HG02678 (cell line): ENCODE measurements at regions not wholly inside any gene's neighbourhood (a gene's known extent, or its start where the extent isn't known, plus 50 kb on each side); places are given as distances from the start of the nearest gene placed in this dataset.
A peak's percentile ranks its signal among the peaks of the same experiment; 100 is the strongest.

Source experiments
- ATAC-seq: cut with Tn5 transposase; IDR thresholded peaks from one replicate; pipeline ENCODE4 v1.9.1; 2021; ENCODE audit warnings: mild to moderate bottlenecking, moderate library complexity; ENCODE audit not compliant: unreplicated experiment

GRCh38 chr10:33758299-33758698 is 423.8 kb upstream of the NRP1 start:
- ATAC-seq, result no peak

GRCh38 chr10:33754052-33754451 is 419.6 kb upstream of the NRP1 start:
- ATAC-seq, result no peak

DNA sequence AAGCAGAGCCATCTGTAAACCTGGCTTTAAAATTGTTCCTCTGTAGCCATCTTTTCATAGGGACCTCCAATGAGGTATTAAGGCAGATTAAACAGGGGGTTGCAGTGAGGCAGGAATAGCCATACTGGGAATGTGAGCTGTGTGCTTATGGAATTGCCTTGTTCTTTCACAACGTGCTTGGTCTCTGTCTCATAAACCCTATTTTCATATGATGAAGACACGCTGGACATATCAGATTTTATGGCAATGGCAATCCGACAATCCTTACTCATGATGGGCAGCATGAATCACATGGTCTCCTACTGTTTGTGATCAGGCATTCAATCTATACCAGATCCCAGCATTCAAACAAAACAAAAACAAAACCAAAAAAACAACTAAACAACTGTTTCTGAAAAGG is 418.9 kb upstream of the NRP1 start:
- ATAC-seq, result no peak

DNA sequence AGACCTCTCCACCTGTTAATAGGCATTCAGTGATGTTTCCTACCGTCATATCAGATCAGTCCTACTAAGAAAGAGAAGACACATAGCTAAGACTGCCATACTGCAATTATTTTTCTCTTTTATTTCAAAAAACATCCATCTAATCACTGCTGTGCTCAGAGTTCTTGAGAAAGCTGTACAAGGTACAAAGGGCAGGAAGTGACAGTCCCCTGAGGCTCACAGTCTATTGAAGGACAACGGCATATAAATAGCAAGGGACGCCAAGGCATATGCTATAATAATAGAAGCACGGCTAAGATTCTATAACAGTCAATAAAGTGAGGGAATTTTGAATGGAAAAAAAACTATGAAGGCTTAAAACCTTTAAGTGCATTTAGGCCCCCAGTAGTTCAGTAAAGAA is 415.3 kb upstream of the NRP1 start:
- ATAC-seq, result no peak

- no peak for ATAC-seq
Measured at GRCh38 chr10:33749067-33749735, 414.7 kb upstream of the NRP1 start.

DNA sequence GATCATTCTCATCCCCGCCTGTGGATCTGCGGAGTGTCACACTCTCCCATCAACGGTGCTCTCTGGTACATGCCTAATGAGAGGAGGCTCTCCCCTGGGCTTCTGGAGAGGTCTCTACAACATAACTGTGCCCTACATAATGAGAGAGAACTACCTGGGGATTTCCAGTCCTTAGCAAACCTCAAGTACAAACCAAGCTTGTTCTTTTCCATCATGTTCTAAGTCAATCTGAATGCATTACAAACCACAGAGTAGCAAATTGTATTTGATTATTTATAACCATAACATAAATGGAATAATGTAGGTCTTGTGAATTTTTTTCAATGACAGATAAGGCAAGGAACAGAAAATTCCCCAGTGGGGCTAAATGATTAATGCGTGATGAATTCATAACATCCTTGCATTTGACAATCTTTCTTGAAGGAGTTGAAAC is 412.4 kb upstream of the NRP1 start:
- ATAC-seq, result no peak

- no peak for ATAC-seq
Measured at GRCh38 chr10:33746186-33746585, 411.7 kb upstream of the NRP1 start.

GRCh38 chr10:33743429-33743857 is 409.0 kb upstream of the NRP1 start:
- no peak for ATAC-seq

DNA sequence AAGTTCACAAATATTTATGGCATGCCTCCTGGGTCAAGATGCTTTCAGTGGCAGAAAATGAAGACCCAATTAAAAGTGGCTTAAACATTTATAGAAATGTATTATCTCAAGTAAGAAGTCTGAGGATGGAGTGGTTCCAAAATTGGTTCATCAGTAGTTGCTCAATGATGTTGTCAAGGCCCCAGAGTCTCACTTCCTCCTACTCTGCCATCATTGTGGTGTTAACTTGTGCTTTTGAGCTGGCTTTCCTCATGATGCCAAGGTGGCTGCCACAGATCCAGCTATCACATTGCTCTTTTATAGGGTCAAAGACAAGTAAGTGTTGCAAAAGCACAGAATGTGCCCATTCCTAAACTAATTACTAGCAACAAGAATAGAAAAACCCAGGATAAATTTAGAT is 404.6 kb upstream of the NRP1 start:
- no peak for ATAC-seq

GRCh38 chr10:33735464-33735923 is 401.0 kb upstream of the NRP1 start:
- peak; percentile 32 for ATAC-seq

DNA sequence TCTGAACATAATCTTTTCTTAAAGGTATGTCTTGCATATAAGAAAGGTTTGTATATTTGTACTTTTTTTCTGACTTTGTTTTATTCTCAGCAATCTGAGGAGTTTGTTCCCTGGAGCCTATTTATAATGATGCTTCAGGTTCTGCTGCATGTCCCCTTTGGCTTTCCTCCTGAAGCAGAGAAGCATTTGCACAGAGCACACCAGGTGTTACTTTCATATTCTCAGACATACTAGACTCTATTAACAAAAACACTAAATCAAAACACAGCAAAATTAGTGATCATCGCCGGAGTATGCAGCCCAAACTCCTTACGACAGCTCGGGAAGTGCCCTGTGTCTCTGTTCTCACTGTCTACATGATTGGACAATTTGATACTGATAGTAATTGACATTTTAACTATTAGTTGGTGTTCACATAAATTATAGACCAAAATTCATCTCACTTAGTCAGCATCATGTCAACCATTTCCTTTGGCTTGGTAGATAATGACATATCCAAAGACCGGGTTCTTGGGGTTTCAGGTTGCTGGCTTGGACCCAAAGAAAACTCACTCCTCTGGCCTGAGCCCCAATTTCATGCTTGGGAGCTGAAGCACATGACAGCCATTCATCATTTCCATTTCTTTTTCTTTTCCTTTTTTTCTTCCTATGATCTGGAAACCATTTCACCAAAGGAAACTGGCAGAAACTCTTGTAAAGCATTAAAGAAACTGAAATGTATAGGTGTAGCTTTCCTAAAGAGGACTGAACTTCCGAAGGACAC is 400.1 kb upstream of the NRP1 start:
- ATAC-seq, result no peak

GRCh38 chr10:33733058-33733457 is 398.6 kb upstream of the NRP1 start:
- no peak for ATAC-seq

DNA sequence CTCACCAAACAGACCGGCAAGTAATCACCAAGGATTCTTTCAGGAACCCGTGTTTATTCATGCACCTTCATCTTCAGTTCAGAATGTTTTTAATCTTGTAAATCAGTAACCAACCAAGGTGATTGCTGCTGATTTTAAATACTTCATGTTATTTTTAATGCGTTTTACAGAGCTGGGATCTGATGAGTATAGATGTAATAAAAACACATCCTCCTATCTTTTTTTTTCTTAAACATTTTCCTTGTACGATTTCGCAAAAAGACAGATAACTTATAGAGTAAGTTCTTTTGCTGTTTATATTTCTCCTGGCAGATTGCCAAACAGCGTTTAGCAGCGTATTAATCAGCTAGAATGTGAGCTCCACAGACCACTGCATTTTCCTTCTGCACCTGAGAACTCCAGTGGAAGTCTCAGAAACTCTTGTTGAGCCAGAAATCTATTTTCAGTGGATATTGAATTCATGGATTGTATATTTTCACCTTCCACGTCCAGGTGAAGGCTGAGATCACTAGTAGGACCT is 397.8 kb upstream of the NRP1 start:
- no peak for ATAC-seq

- no peak for ATAC-seq
Measured at GRCh38 chr10:33731322-33731721, 396.9 kb upstream of the NRP1 start.

DNA sequence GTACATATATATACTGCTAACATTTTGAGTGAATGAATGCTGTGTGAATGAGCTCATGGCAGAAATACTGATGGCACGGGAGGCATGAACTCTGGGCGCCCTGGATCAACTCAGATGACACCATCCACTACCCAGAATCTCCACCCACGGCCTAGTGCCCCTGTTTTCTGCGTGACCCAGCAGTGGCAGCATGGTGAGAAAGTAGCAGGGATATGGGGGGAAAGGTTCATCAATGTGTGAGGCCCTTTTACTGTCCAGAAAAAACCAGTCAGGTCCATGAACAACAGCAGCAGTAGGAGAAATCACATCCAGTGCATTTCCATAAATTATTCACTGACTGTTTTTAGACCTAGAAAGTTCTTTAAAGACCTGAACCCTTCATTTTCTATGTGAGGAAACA is 391.0 kb upstream of the NRP1 start:
- no peak for ATAC-seq

DNA sequence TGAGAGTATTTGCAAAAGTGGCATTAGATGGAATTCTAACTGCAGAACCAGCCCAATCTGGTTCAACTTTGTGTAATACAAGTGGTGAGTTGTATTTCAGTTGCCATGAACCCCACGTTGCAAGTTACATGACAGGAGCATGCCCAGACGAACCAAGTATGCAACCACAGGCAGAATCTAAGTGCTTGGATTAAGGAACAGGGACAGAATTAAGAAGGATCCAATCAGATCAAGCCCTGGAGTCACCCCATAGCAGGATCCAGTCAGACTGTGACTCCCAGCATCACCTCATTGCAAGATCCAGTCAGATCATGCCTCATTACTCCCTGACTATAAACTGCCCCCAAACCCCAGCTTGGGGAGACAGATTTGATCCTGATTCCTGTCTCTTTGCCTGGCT is 388.7 kb upstream of the NRP1 start:
- no peak for ATAC-seq

DNA sequence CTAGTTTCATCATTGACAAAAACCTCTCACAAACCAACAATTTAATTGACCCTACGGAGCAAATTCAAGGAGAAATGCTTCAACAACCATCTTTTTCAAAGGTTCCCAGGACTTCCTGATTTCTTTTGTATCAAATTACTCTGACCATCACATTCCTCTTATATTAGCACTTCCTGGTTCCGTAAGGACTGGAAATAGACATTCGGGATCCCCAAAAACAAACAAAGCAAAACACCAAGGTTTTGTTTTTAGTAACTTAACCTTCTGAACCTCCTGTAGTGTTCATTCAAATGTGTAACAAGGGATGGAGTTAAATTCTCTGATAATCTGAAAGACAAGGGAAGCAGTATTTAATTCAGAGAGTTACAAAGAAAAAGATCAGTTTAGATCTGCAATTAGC is 387.6 kb upstream of the NRP1 start:
- no peak for ATAC-seq

DNA sequence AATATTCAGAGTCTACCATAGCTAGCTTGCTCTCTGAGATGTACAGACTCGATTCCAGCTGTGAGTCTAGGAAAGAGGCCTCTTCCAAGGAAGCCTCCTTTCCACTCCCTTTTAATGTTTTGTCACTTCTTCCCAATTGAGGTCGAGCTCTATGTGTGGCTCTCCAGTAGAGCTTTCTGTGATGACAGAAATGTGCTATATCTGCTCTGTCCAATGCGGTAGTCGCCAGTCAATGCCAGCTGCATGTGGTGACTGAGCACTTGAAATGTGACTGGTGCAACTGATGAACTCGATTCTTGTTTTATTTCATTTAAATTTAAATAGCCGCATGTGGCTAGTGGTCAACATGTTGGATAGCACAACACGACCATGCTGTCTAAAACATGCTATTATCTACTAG is 387.0 kb upstream of the NRP1 start:
- no peak for ATAC-seq

GRCh38 chr10:33720161-33720560 is 385.7 kb upstream of the NRP1 start:
- no peak for ATAC-seq

DNA sequence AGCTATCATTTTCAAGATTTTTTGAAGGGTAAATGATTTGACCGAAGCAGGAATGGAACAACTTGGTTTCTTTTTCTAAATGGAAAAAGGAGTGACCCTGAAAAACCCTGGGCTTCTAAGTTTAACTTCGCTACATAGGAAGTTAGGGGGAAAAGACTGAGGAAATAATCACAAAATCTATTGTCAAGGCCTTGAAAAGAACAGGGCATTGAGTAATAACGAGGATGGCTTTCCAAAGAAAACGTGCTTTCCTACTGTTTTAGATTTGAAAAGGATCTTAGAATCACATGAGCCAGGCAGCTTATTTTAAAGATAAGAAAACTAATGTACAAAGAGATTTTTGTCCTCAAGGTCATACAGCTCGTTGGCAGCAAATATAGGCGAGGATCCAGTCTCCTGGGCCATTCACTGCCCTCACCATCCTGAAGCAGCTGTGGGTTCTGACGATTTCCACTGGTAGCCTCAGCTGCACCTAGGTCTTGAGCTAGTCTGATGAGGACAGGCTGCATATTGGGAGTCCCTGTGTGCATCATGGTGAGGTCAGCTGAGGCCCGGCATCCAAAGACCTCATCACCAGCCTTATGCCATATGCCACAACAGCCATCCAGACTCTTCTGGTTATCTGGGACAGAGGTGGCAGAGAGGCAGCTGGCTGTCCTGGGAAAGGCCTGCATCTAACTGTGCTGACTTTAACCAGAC is 384.7 kb upstream of the NRP1 start:
- no peak for ATAC-seq

GRCh38 chr10:33716501-33717267 is 382.2 kb upstream of the NRP1 start:
- no peak for ATAC-seq
